ENCODE measurements at regions not wholly inside any gene's neighbourhood (a gene's known extent, or its start where the extent isn't known, plus 50 kb on each side); places are given as distances from the start of the nearest gene placed in this dataset.
"Not testable (repeated sequence)": the region's sequence is repeated elsewhere in the genome, so short reads cannot be mapped to it uniquely, and the experiment has no call there.

DNA sequence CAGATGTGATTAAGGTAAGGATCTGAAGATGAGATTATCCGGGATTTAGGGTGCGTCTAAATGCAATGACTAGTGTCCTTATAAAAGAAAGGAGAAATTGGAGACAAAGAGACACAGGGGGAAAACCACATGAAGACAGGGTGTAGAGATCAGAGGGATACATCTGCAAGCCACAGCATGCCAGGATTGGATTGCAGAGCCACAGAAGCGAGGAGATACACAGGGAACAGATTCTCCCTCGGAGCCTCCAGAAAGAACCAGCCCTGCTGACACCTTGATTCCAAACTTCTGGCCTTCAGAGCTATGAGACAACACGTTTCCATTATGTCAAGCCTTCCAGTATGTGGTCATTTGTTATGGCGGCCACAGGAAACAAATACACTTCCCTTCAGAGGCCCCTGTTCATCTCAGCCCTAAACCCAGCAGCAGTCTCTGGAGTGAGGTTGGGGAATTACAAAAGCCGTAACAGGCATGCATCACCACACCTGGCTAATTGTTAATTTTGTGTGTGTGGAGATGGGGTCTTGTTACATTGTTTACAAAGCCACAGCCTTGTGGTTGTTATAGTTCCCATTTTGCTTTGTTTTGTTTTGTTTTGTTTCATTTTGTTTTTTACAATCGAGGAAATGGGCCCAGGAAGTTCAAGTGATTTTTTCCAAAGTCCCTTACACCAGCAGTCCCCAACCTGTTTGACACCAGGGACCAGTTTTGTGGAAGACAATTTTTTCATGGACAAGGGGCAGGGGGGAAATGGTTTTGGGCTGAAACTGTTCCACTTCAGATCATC is 51.6 kb upstream of the LYRM9 start:
- Histone ChIP-seq H3K4me1 (ENCODE audit: control insufficient read depth in 1 of 2, insufficient read depth in 2 of 2, low read length in 2 of 2) (no peaks in the 10 kb centered on the region), H3K4me3 (ENCODE audit: low read depth in 1 of 2, low read length in 2 of 2) (no peak overlapping the region), H3K36me3 (ENCODE audit: control insufficient read depth in 1 of 2, insufficient read depth in 2 of 2, low read length in 2 of 2) (no peaks in the 10 kb centered on the region), H3K27me3 (ENCODE audit: low read depth, low read length) (no peaks in the 10 kb centered on the region), H3K9me3 (ENCODE audit: control insufficient read depth in 1 of 2, low read length in 2 of 2) (peaks cover 0 to 4% of the 10 kb centered on the region in 2 donors), H3K27ac (ENCODE audit: low read length) (no peak overlapping the region)

DNA sequence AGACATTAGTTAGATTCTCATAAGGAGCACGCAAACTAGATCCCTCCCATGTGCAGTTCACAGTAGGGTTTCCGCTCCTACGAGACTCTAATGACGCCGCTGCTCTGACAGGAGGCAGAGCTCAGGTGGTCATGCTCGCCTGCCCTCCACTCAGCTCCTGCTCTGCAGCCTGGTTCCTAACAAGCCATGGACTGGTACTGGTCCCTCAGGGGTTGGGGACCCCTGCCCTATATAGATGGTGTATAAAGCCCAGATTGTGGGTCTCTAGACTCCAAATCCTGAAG is 52.1 kb upstream of the LYRM9 start:
- H3K36me3 ChIP-seq (ENCODE audit: control insufficient read depth in 1 of 2, insufficient read depth in 2 of 2, low read length in 2 of 2), result no peaks in the 10 kb centered on the region
- no peaks in the 10 kb centered on the region for H3K27me3 ChIP-seq (ENCODE audit: low read depth, low read length)
- no peaks in the 10 kb centered on the region for H3K4me1 ChIP-seq (ENCODE audit: control insufficient read depth in 1 of 2, insufficient read depth in 2 of 2, low read length in 2 of 2)
- peaks cover 0 to 4% of the 10 kb centered on the region in 2 donors for H3K9me3 ChIP-seq (ENCODE audit: control insufficient read depth in 1 of 2, low read length in 2 of 2)
- no peak overlapping the region for H3K27ac ChIP-seq (ENCODE audit: low read length)
- no peak overlapping the region for H3K4me3 ChIP-seq (ENCODE audit: low read depth in 1 of 2, low read length in 2 of 2)

DNA sequence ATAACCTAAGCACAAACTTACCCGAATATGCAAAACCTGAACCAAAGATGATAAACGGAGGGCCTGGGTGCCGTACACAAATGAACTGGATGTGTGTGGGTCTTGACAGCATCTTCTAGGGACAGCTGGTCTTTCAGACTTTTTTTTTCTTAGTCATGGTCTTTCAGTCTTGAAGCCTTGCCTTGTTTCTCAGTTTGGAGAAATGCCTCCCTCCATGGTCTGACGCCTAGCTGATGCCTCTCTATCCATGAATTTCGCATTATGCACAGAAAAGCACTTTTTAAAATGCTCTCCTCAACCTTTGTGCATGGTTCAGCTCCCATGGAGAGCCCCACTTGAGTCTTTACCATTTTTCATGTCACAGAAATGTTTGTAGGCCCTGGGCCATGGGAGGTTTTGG is 52.8 kb upstream of the LYRM9 start:
- H3K27ac ChIP-seq (ENCODE audit: low read length), result no peak overlapping the region

DNA sequence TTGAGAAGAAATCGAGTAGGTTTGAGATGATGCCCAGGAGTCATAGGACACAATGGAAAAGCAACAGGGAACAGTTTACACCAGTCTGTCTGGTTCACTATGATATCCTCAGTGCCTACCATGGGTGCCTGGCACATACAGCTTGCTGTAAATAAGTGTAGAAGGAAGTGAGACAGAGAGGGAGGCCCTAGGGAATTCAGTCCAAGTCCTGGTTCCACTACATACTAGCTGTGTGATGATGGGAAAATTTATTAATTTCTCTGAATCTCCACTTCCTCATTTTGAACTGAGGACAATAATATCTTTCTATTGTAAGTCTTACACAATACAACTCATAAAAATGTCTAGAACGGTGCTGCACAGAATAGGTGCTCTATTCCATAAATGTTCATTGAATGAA is 53.3 kb upstream of the LYRM9 start:
- Histone ChIP-seq H3K9me3 (ENCODE audit: control insufficient read depth in 1 of 2, low read length in 2 of 2) (peaks cover 0 to 4% of the 10 kb centered on the region in 2 donors), H3K27me3 (ENCODE audit: low read depth, low read length) (no peaks in the 10 kb centered on the region), H3K36me3 (ENCODE audit: control insufficient read depth in 1 of 2, insufficient read depth in 2 of 2, low read length in 2 of 2) (no peaks in the 10 kb centered on the region), H3K4me1 (ENCODE audit: control insufficient read depth in 1 of 2, insufficient read depth in 2 of 2, low read length in 2 of 2) (no peaks in the 10 kb centered on the region), H3K27ac (ENCODE audit: low read length) (no peak overlapping the region), H3K4me3 (ENCODE audit: low read depth in 1 of 2, low read length in 2 of 2) (no peak overlapping the region)

More for the DNA sequence above, 52.8 kb upstream of the LYRM9 start:
- H3K4me3 ChIP-seq (ENCODE audit: low read depth in 1 of 2, low read length in 2 of 2), result no peak overlapping the region
- peaks cover 0 to 4% of the 10 kb centered on the region in 2 donors for H3K9me3 ChIP-seq (ENCODE audit: control insufficient read depth in 1 of 2, low read length in 2 of 2)
- no peaks in the 10 kb centered on the region for H3K27me3 ChIP-seq (ENCODE audit: low read depth, low read length)
- no peaks in the 10 kb centered on the region for H3K4me1 ChIP-seq (ENCODE audit: control insufficient read depth in 1 of 2, insufficient read depth in 2 of 2, low read length in 2 of 2)
- H3K36me3 ChIP-seq (ENCODE audit: control insufficient read depth in 1 of 2, insufficient read depth in 2 of 2, low read length in 2 of 2), result no peaks in the 10 kb centered on the region

DNA sequence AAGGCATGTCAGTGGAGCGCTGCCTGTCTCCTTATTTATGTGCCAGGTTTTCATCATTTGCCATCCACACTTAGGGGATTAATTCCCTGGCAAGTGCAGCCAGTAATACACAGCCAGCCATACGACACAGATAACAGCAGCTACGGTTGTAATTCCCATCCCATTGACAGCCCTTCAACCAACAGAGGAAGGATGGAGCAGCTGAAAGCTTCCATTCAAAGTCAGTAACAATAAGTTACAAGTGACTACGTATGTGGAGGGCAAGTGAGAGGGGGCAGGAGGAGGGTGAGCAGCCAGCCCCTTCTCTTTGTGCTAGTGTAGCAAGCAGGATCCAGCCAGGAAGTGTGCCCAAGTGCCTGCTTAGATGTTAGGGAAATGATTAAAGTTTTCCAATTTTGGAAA is 53.8 kb upstream of the LYRM9 start:
- no peak overlapping the region for H3K4me3 ChIP-seq (ENCODE audit: low read depth in 1 of 2, low read length in 2 of 2)
- peaks cover 0 to 4% of the 10 kb centered on the region in 2 donors for H3K9me3 ChIP-seq (ENCODE audit: control insufficient read depth in 1 of 2, low read length in 2 of 2)
- no peak overlapping the region for H3K27ac ChIP-seq (ENCODE audit: low read length)
- H3K27me3 ChIP-seq (ENCODE audit: low read depth, low read length), result no peaks in the 10 kb centered on the region
- no peaks in the 10 kb centered on the region for H3K36me3 ChIP-seq (ENCODE audit: control insufficient read depth in 1 of 2, insufficient read depth in 2 of 2, low read length in 2 of 2)
- no peaks in the 10 kb centered on the region for H3K4me1 ChIP-seq (ENCODE audit: control insufficient read depth in 1 of 2, insufficient read depth in 2 of 2, low read length in 2 of 2)

DNA sequence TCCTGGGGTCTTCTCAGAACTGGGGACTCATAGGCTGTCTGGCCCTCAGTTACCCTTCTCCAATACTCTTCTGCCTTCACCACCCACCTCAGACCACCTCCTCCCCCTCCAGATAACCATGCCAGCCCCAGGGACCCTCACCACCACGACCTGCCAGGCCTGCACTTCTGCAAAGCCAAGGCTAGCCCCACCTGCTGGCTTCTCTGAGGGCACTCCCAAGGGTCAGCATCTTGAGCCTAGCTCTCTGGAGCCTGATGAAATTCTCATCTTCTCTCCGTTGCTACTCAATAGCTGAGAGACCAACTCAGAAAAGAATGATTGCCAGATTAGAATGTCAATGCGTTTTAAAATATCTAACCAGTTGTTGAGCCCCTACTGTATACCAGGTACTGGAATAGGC is 56.1 kb upstream of the LYRM9 start:
- Histone ChIP-seq H3K36me3 (ENCODE audit: control insufficient read depth in 1 of 2, insufficient read depth in 2 of 2, low read length in 2 of 2) (no peaks in the 10 kb centered on the region), H3K27ac (ENCODE audit: low read length) (no peak overlapping the region), H3K4me3 (ENCODE audit: low read depth in 1 of 2, low read length in 2 of 2) (no peak overlapping the region), H3K9me3 (ENCODE audit: control insufficient read depth in 1 of 2, low read length in 2 of 2) (no peaks in the 10 kb centered on the region), H3K27me3 (ENCODE audit: low read depth, low read length) (no peaks in the 10 kb centered on the region), H3K4me1 (ENCODE audit: control insufficient read depth in 1 of 2, insufficient read depth in 2 of 2, low read length in 2 of 2) (no peaks in the 10 kb centered on the region)

DNA sequence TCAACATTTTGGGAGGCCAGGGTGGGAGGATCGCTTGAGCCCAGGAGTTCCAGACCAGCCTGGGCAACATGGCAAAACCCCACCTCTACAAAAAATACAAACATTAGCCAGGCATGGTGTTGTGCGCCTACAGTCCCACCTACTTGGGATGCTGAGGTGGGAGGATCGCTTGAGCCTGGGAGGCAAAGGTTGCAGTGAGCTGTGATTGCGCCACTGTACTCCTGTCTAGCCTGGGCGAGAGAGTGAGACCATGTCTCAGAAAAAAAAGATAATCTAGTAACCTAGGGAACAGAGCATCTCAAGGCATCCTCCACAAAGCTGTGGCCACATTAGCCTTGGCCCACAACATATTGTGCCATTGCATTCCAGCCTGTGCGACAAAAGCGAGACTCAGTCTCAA is 57.1 kb upstream of the LYRM9 start:
- not testable (repeated sequence) for H3K9me3 ChIP-seq (ENCODE audit: control insufficient read depth in 1 of 2, low read length in 2 of 2); H3K27me3 ChIP-seq (ENCODE audit: low read depth, low read length); H3K4me3 ChIP-seq (ENCODE audit: low read depth in 1 of 2, low read length in 2 of 2); H3K36me3 ChIP-seq (ENCODE audit: control insufficient read depth in 1 of 2, insufficient read depth in 2 of 2, low read length in 2 of 2); H3K27ac ChIP-seq (ENCODE audit: low read length); H3K4me1 ChIP-seq (ENCODE audit: control insufficient read depth in 1 of 2, insufficient read depth in 2 of 2, low read length in 2 of 2)

DNA sequence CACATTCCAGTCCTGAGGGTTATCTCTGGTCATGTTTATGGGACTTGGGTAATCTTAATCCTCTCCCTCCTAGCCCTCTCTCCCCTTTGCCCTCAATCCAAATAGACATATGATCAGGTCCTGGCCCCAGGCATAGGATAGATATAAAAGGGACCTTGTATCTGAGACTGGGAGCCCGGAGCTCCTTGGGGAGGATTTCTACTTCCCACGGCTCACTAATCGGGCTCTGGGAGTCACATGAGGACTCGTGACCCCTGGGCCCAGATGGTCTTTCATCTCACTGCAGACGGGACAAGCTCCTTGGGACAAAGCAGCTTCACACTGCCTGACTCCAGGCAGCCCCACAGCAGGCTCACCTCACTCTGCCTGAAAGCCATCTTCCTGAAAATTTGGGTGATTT is 57.8 kb upstream of the LYRM9 start:
- Histone ChIP-seq H3K9me3 (ENCODE audit: control insufficient read depth in 1 of 2, low read length in 2 of 2) (no peaks in the 10 kb centered on the region), H3K27me3 (ENCODE audit: low read depth, low read length) (no peaks in the 10 kb centered on the region)

DNA sequence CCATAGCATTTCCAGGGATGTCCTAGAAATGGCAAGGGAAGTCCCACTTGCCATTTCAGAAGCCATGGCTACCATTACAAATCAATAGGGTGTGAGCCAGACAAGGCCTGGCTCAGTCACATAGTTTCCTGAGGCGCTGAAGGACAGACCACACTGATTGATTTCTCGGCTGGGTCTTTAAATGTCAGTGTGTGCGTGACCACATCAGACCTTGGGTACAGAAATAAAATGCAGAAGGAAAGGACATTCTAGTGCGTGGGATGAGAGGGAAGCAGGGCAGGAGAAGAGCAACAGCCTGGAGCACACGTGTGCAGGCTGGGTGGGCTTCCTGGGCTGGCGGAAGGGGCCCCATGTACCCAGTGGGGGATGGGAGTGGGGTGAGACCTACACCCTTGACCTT is 58.7 kb upstream of the LYRM9 start:
- Histone ChIP-seq H3K27ac (ENCODE audit: low read length) (no peak overlapping the region), H3K4me3 (ENCODE audit: low read depth in 1 of 2, low read length in 2 of 2) (no peak overlapping the region), H3K9me3 (ENCODE audit: control insufficient read depth in 1 of 2, low read length in 2 of 2) (no peaks in the 10 kb centered on the region), H3K4me1 (ENCODE audit: control insufficient read depth in 1 of 2, insufficient read depth in 2 of 2, low read length in 2 of 2) (no peaks in the 10 kb centered on the region), H3K36me3 (ENCODE audit: control insufficient read depth in 1 of 2, insufficient read depth in 2 of 2, low read length in 2 of 2) (no peaks in the 10 kb centered on the region), H3K27me3 (ENCODE audit: low read depth, low read length) (no peaks in the 10 kb centered on the region)

More for the DNA sequence above, 57.8 kb upstream of the LYRM9 start:
- Histone ChIP-seq H3K36me3 (ENCODE audit: control insufficient read depth in 1 of 2, insufficient read depth in 2 of 2, low read length in 2 of 2) (no peaks in the 10 kb centered on the region), H3K4me3 (ENCODE audit: low read depth in 1 of 2, low read length in 2 of 2) (no peak overlapping the region), H3K27ac (ENCODE audit: low read length) (no peak overlapping the region), H3K4me1 (ENCODE audit: control insufficient read depth in 1 of 2, insufficient read depth in 2 of 2, low read length in 2 of 2) (no peaks in the 10 kb centered on the region)

DNA sequence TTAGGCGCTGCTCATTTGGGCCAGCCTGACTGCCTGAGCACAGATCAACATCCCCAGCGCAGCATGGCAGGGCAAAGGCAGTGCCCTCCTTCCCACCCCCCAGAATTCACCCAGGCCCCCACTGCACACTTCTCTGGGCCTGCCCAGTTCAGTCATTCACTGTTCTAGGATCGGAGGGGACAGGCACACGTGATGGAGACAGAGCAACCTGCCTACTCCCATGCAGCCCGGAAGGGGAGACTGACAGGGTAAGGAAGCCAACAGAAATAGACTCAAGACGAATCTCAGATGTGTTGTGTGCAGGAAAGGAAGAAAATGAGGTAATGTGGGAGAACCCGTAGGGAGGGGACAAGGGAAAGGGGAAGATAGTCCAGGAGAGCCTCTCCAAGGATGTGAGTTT is 59.2 kb upstream of the LYRM9 start:
- Histone ChIP-seq H3K4me1 (ENCODE audit: control insufficient read depth in 1 of 2, insufficient read depth in 2 of 2, low read length in 2 of 2) (no peaks in the 10 kb centered on the region), H3K27me3 (ENCODE audit: low read depth, low read length) (no peaks in the 10 kb centered on the region), H3K36me3 (ENCODE audit: control insufficient read depth in 1 of 2, insufficient read depth in 2 of 2, low read length in 2 of 2) (no peaks in the 10 kb centered on the region), H3K4me3 (ENCODE audit: low read depth in 1 of 2, low read length in 2 of 2) (no peak overlapping the region), H3K27ac (ENCODE audit: low read length) (no peak overlapping the region), H3K9me3 (ENCODE audit: control insufficient read depth in 1 of 2, low read length in 2 of 2) (no peaks in the 10 kb centered on the region)

DNA sequence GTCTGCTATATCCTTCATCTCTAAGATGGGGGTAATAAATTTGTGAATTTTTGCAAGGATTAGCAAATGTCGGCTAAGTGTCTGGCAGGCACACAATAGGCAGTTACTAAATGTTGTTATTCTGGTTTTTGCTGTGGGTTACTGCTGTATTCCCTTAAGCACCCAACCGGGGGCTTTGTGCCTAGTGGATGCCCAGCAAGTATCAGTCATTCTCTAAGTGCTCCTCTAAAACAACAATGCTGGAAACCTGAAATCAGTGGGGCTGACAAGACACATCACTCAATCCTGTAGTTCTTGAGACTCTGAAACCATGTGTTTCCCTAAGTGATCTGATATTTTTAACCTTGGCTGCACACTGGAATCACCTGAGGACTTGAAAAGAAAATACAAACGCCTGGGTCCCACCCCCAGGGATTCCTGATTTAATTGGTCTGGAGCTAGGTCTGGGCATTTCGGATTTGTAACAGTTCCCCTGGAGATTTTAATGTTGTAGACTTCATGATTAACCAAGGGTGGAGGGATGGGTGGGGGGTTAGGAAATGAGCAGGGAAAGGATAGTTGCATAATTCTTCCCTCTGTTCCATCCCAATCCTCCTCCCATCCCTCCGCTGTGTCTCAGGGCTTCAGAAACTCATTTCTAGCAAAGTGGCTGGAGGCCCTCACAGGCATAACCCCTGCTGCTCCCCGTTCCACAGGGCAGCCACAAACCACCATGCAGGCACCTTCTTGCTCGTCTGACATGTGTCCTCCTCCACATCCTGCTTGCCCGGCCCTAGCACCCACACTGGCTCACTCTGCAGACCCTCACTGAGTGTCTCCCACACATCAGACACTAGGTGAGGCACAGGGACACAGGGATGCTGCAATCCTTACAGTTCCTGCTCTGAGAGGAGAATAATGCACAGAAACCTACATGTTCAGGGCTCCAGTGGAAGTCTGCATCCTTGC is 61.7 kb upstream of the LYRM9 start:
- Histone ChIP-seq H3K36me3 (ENCODE audit: control insufficient read depth in 1 of 2, insufficient read depth in 2 of 2, low read length in 2 of 2) (no peaks in the 10 kb centered on the region), H3K27me3 (ENCODE audit: low read depth, low read length) (no peaks in the 10 kb centered on the region), H3K4me1 (ENCODE audit: control insufficient read depth in 1 of 2, insufficient read depth in 2 of 2, low read length in 2 of 2) (no peaks in the 10 kb centered on the region), H3K4me3 (ENCODE audit: low read depth in 1 of 2, low read length in 2 of 2) (no peak overlapping the region), H3K27ac (ENCODE audit: low read length) (no peak overlapping the region), H3K9me3 (ENCODE audit: control insufficient read depth in 1 of 2, low read length in 2 of 2) (no peaks in the 10 kb centered on the region)
